Transverse colon (tissue), 4 donors: ENCODE measurements at regions not wholly inside any gene's neighbourhood (a gene's known extent, or its start where the extent isn't known, plus 50 kb on each side); places are given as distances from the start of the nearest gene placed in this dataset.

Experiments
- DNase-seq: peaks from one replicate; pipeline ENCODE4 v3.0.0-alpha.2; 2019
- H3K27ac ChIP-seq, 4 donors: fragments of 200-600 bp; sonication (generic); 2 replicates each; pipeline ENCODE4 v1.5.1; 2016 to 2018; ENCODE audit warnings: inconsistent platforms in 4 of 4
- H3K27me3 ChIP-seq: fragments of 200-600 bp; sonication (generic); 2 replicates; pipeline ENCODE4 v1.5.1; 2017; ENCODE audit warnings: inconsistent platforms
- H3K36me3 ChIP-seq, 4 donors: fragments of 200-600 bp; sonication (generic); 2 replicates each; pipeline ENCODE4 v1.5.1; 2017 to 2019; ENCODE audit warnings: inconsistent platforms in 4 of 4
- H3K4me1 ChIP-seq, 4 donors: fragments of 200-600 bp; sonication (generic); 2 replicates each; pipeline ENCODE4 v1.5.1; 2017 to 2020; ENCODE audit warnings: inconsistent platforms in 4 of 4
- H3K4me3 ChIP-seq, 4 donors: fragments of 200-600 bp; sonication (generic); 1 replicate in 1 of 4; 2 replicates in 3 of 4; pipeline versions ENCODE4 v1.5.1 to v1.6.1; 2017 to 2019; ENCODE audit warnings: inconsistent platforms in 4 of 4
- H3K9me3 ChIP-seq, 2 donors: fragments of 200-600 bp; sonication (generic); 2 replicates each; pipeline ENCODE4 v1.5.1; 2017 to 2019; ENCODE audit warnings: inconsistent platforms in 2 of 2
- EP300 ChIP-seq: sonication (generic); formaldehyde crosslinking; IDR thresholded peaks from one replicate; pipeline ENCODE4 v1.6.1; 2017; ENCODE audit warnings: antibody characterized with exemption, low read depth
- POLR2A ChIP-seq: fragments of 450-650 bp; IDR thresholded peaks from one replicate; pipeline ENCODE4 v1.6.1; 2016; ENCODE audit warnings: antibody characterized with exemption, mild to moderate bottlenecking, moderate library complexity
- POLR2AphosphoS5 ChIP-seq, 3 donors: sonication (generic); formaldehyde crosslinking; IDR thresholded peaks; one replicate each; pipeline ENCODE4 v1.6.1; 2016; ENCODE audit warnings: antibody characterized with exemption in 3 of 3
- WGBS, 2 donors: methylation state at CpG; one replicate each; pipeline ENCODE4 v1.1.5; 2018; ENCODE audit warnings: low coverage in 1 of 2; 5-methylcytosine and 5-hydroxymethylcytosine counted together
- in situ Hi-C, 4 donors: fragments of 200-750 bp; cut with MboI; loops; one replicate each; pipeline versions ENCODE4 v1.15.0 to v1.15.1; 2017; ENCODE audit warnings: low sequenced_read_pairs in 3 of 4, low pct_ligation_motif_present in 1 of 4, low pct_unique_long_range_greater_than_20kb in 1 of 4
- intact Hi-C: fragments of 100-400 bp; cut with DNase I; formaldehyde crosslinking; loops from one replicate; pipeline ENCODE4 v1.15.1; 2023; ENCODE audit warnings: low total_unique reads
- TF ChIP-seq, protein P1 (sequence below), 5 experiments: fragments of 200-600 bp in 3 of 5; fragments of 450-650 bp in 2 of 5; sonication (generic) in 3 of 5; IDR thresholded peaks; 1 replicate in 2 of 5; 2 replicates in 3 of 5; pipeline ENCODE4 v1.5.1; 2016 to 2017; ENCODE audit warnings: antibody characterized with exemption in 5 of 5, inconsistent platforms in 3 of 5, mild to moderate bottlenecking in 2 of 5, moderate library complexity in 1 of 5

DNA sequence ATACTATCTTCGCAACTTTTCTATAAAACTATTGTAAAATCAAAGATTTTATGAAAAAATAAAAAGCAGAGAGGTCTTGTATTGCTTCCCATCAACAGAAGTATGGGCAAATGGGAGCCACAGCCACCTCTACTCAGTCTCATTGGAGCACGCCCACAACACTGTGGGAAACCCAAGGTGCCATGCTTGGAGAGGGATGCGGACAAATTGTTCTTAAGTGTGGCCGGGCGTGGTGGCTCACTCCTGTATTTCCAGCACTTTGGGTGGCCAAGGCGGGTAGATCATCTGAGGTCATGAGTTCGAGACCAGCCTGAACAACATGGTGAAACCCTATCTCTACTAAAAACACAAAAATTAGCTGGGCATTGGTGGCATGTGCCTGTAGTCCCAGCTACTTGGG lies 498.2 kb upstream of the SOX5 start:
- H3K36me3 ChIP-seq: no peaks in the 10 kb centered on the region
- no peaks in the 10 kb centered on the region for H3K27me3 ChIP-seq
- no peak overlapping the region for H3K27ac ChIP-seq
- in situ Hi-C loops: no loop called here
- intact Hi-C loops: no loop called here
- H3K9me3 ChIP-seq: no peaks in the 10 kb centered on the region
- DNase-seq: no peak
- no peak overlapping the region for H3K4me3 ChIP-seq
- WGBS, 2 donors: 60 to 95% methylated on average over 2 to 7 of the region's 7 CpGs
- TF ChIP-seq POLR2A (no peak), EP300 (no peak), POLR2AphosphoS5 (IDR thresholded peaks at IDR 0.05) (no peak)
- TF ChIP-seq, protein P1, sequence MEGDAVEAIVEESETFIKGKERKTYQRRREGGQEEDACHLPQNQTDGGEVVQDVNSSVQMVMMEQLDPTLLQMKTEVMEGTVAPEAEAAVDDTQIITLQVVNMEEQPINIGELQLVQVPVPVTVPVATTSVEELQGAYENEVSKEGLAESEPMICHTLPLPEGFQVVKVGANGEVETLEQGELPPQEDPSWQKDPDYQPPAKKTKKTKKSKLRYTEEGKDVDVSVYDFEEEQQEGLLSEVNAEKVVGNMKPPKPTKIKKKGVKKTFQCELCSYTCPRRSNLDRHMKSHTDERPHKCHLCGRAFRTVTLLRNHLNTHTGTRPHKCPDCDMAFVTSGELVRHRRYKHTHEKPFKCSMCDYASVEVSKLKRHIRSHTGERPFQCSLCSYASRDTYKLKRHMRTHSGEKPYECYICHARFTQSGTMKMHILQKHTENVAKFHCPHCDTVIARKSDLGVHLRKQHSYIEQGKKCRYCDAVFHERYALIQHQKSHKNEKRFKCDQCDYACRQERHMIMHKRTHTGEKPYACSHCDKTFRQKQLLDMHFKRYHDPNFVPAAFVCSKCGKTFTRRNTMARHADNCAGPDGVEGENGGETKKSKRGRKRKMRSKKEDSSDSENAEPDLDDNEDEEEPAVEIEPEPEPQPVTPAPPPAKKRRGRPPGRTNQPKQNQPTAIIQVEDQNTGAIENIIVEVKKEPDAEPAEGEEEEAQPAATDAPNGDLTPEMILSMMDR (IDR thresholded peaks at IDR 0.05): no peak
- H3K4me1 ChIP-seq: no peaks in the 10 kb centered on the region

DNA sequence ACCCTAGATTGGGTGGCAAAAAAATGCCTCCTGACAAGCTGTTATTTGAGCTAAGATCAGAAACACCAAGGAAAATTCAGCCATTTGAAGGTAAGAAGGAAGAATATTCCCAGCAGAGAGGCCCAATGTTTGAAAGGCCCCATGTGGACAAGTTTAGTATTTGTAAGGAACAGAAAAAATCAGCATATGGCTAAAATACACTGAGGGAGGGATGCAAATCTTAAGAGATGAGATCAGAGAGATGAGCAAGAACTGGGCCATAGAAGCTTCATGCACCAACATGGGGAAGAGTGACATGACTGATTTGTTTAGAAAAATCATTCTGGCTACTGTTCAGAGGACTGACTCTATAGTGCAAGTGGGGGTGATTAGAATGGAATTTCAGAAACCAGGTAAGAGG lies 496.8 kb upstream of the SOX5 start:
- Histone ChIP-seq H3K27ac (no peak overlapping the region), H3K4me3 (no peak overlapping the region), H3K27me3 (no peaks in the 10 kb centered on the region), H3K4me1 (no peaks in the 10 kb centered on the region), H3K9me3 (no peaks in the 10 kb centered on the region), H3K36me3 (no peaks in the 10 kb centered on the region)
- intact Hi-C loops (no loop called here), in situ Hi-C loops (no loop called here)
- no peak for TF ChIP-seq POLR2A
- no peak for TF ChIP-seq POLR2AphosphoS5 (IDR thresholded peaks at IDR 0.05)
- TF ChIP-seq, protein P1 (IDR thresholded peaks at IDR 0.05): no peak
- TF ChIP-seq EP300: no peak
- no peak for DNase-seq

DNA sequence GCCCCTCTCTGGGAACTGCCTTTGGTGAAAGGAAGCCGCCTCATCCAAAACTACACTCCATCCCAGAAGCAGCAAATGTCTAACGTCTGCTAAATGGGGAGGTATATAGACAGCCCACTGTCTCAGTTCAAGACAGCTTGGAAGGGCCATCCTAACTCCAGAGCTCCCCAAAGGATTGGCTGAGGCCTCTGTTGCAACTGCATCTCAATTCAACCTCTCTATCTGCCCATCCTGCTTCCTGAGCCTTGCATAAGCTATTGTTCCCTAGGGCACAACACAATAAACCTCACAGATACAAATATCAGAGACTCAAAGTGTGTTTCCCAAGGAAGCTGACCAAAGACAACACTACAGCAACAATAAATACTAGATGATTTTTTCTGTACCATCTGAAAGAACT lies 495.2 kb upstream of the SOX5 start:
- in situ Hi-C loops (no loop called here), intact Hi-C loops (no loop called here)
- no peak overlapping the region for H3K4me3 ChIP-seq
- H3K27ac ChIP-seq: no peak overlapping the region
- H3K36me3 ChIP-seq: no peaks in the 10 kb centered on the region
- H3K9me3 ChIP-seq: no peaks in the 10 kb centered on the region
- WGBS, 2 donors: 86% methylated on average over 2 of the region's 2 CpGs; no CpG with 5 or more reads in 1 of the 2 donors
- no peaks in the 10 kb centered on the region for H3K27me3 ChIP-seq
- no peaks in the 10 kb centered on the region for H3K4me1 ChIP-seq
- DNase-seq: no peak
- TF ChIP-seq POLR2A: no peak
- TF ChIP-seq, protein P1 (IDR thresholded peaks at IDR 0.05): no peak
- TF ChIP-seq POLR2AphosphoS5 (IDR thresholded peaks at IDR 0.05): no peak
- no peak for TF ChIP-seq EP300

DNA sequence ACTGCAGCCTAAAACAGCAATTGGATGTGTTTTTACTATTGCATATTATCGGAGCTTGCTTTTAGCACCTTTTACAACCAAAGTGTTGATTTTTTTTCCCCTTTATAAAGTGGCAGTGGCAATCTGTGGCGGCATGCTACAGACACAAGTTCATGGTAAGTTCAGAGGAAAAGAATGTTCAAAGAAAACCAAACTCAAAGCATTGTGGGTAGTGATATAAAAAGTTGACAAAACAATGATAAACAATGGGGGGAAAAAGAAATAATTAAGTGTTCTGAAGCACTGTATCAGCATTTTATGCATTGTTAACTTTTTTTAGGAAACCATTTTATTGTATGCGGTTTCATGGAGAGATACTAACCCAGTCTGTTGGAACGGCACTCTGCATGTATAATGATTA lies 492.0 kb upstream of the SOX5 start:
- H3K4me1 ChIP-seq: no peaks in the 10 kb centered on the region
- H3K36me3 ChIP-seq: no peaks in the 10 kb centered on the region
- TF ChIP-seq POLR2AphosphoS5 (IDR thresholded peaks at IDR 0.05): no peak
- no peak for TF ChIP-seq EP300
- no peak for TF ChIP-seq POLR2A
- TF ChIP-seq, protein P1 (IDR thresholded peaks at IDR 0.05): no peak
- intact Hi-C loops: no loop called here
- H3K9me3 ChIP-seq: no peaks in the 10 kb centered on the region
- DNase-seq: no peak
- H3K27me3 ChIP-seq: no peaks in the 10 kb centered on the region
- H3K4me3 ChIP-seq: no peak overlapping the region
- 52 to 83% methylated on average over 3 to 4 of the region's 4 CpGs for WGBS, 2 donors
- in situ Hi-C loops: no loop called here
- H3K27ac ChIP-seq: no peak overlapping the region
